ENCODE measurements at regions not wholly inside any gene's neighbourhood (a gene's known extent, or its start where the extent isn't known, plus 50 kb on each side); places are given as distances from the start of the nearest gene placed in this dataset.

DNA sequence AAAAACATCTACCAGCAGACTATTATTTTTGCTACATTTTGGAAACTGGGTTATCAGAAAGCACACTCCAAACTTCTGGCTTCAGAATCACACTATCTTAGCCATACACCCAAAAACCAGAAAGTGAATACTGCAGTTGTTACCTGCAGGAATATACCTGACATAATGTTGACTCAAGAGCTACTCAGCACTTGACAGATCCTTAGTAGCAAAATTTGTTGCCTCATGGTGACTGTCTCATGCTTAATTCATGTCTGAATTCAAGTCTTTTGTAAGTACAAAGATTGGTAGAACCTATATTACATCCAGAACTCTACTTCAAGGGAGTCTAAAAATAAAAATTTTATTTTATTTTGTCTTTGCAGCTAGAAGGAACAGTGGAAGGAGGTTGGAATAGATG, 140.2 kb upstream of the GYPA start:
- TF ChIP-seq ARNTL (CRISPR knock-in tag; IDR thresholded peaks at IDR 0.05; ENCODE audit: borderline replicate concordance, low read depth) (no peak), PPARA (CRISPR knock-in tag; IDR thresholded peaks at IDR 0.05; ENCODE audit: borderline replicate concordance) (no peak), ZNF70 (CRISPR knock-in tag; IDR thresholded peaks at IDR 0.05) (no peak), CREB5 (CRISPR knock-in tag; IDR thresholded peaks at IDR 0.05; ENCODE audit: low read depth) (no peak), OSR1 (CRISPR knock-in tag; IDR thresholded peaks at IDR 0.05) (no peak), CSRNP3 (CRISPR knock-in tag; IDR thresholded peaks at IDR 0.05) (no peak), ZNF8 (CRISPR knock-in tag; IDR thresholded peaks at IDR 0.05) (no peak), PATZ1 (CRISPR knock-in tag; IDR thresholded peaks at IDR 0.05; ENCODE audit: borderline replicate concordance) (no peak), ZFP30 (CRISPR knock-in tag; IDR thresholded peaks at IDR 0.05) (no peak), BACH2 (CRISPR knock-in tag; IDR thresholded peaks at IDR 0.05; ENCODE audit: borderline replicate concordance) (no peak), RARB (CRISPR knock-in tag; IDR thresholded peaks at IDR 0.05) (no peak), SNAI2 (CRISPR knock-in tag; IDR thresholded peaks at IDR 0.05) (no peak)
- TF ChIP-seq, protein P1, sequence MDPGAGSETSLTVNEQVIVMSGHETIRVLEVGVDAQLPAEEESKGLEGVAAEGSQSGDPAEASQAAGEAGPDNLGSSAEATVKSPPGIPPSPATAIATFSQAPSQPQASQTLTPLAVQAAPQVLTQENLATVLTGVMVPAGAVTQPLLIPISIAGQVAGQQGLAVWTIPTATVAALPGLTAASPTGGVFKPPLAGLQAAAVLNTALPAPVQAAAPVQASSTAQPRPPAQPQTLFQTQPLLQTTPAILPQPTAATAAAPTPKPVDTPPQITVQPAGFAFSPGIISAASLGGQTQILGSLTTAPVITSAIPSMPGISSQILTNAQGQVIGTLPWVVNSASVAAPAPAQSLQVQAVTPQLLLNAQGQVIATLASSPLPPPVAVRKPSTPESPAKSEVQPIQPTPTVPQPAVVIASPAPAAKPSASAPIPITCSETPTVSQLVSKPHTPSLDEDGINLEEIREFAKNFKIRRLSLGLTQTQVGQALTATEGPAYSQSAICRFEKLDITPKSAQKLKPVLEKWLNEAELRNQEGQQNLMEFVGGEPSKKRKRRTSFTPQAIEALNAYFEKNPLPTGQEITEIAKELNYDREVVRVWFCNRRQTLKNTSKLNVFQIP (CRISPR knock-in tag; IDR thresholded peaks at IDR 0.05; ENCODE audit: borderline replicate concordance, low read depth) = no peak
